ENCODE measurements at regions not wholly inside any gene's neighbourhood (a gene's known extent, or its start where the extent isn't known, plus 50 kb on each side); places are given as distances from the start of the nearest gene placed in this dataset.

- TF ChIP-seq CTCF (IDR thresholded peaks at IDR 0.05; ENCODE audit: low read length) (no peak), EZH2phosphoT487 (IDR thresholded peaks at IDR 0.05; ENCODE audit: low read length) (no peak)
Measured at GRCh38 chr4:123516576-123516975, 120.0 kb downstream of the SPRY1 start.

All from MM.1S (cell line).